ENCODE measurements at regions not wholly inside any gene's neighbourhood (a gene's known extent, or its start where the extent isn't known, plus 50 kb on each side); places are given as distances from the start of the nearest gene placed in this dataset.
A peak's percentile ranks its signal among the peaks of the same experiment; 100 is the strongest.

DNA sequence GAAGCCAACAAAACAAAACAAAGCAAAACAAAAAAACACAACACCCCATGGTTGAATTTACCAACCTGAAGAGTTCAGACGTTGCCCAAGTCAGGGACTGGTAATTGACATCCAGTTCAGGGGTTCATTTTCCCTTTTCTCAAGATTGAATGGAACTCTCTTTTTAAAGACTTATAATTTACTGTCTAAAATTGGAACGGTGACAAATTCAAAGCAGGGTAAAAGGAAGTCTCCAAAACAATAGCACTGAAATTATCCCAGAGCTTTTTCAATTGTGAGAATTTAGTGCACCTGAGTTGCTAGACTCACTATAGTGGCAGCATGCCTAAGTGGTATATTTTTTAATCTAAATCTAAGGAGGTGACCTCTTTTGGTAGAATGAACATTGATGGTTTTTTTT lies 90.9 kb upstream of the PREP start:
- no peak overlapping the region for H3K27ac Mint-ChIP-seq
- TF ChIP-seq JUNB (IDR thresholded peaks at IDR 0.05; ENCODE audit: unreplicated experiment), result no peak
- no peak for TF ChIP-seq EZH2phosphoT487 (IDR thresholded peaks at IDR 0.05; ENCODE audit: unreplicated experiment)
- TF ChIP-seq REST (IDR thresholded peaks at IDR 0.05; ENCODE audit: unreplicated experiment), result no peak
- TF ChIP-seq ETS1 (IDR thresholded peaks at IDR 0.05), result no peak
- TF ChIP-seq ZNF114 (CRISPR knock-in tag; IDR thresholded peaks at IDR 0.05), result no peak
- TF ChIP-seq ZNF331 (CRISPR knock-in tag; IDR thresholded peaks at IDR 0.05; ENCODE audit: low read depth), result no peak
- no peak overlapping the region for H3K4me3 Mint-ChIP-seq
- H3K4me1 Mint-ChIP-seq, result peaks cover 8% of the 10 kb centered on the region
- Histone ChIP-seq H4K20me1 (replicated peaks; ENCODE audit: insufficient read depth) (no peaks in the 10 kb centered on the region), H3F3A (replicated peaks; ENCODE audit: low read depth) (no peaks in the 10 kb centered on the region), H3K4me1 (ENCODE audit: insufficient read depth) (peaks cover 10% of the 10 kb centered on the region), H3K4me2 (no peak overlapping the region), H3K36me3 (ENCODE audit: insufficient read depth) (no peaks in the 10 kb centered on the region), H3K9me2 (ENCODE audit: insufficient read depth) (peaks cover 18% of the 10 kb centered on the region; the same call in 1 of the 2 replicates), H3K27me3 (ENCODE audit: insufficient read depth) (no peaks in the 10 kb centered on the region), H3K4me3 (no peak overlapping the region), H3K27ac (ENCODE audit: low read depth) (no peak overlapping the region), H2AFZ (peak overlapping the region; percentile 11; the same call in 1 of the 2 replicates), H3K79me2 (replicated peaks; ENCODE audit: insufficient read depth) (no peaks in the 10 kb centered on the region)
- H3K36me3 Mint-ChIP-seq (ENCODE audit: low read depth), result no peaks in the 10 kb centered on the region
- no peak for ATAC-seq
- no peak for DNase-seq (ENCODE audit: low spot score)
- H3K9me3 Mint-ChIP-seq, result no peaks in the 10 kb centered on the region
- peaks cover 2% of the 10 kb centered on the region for H3K27me3 Mint-ChIP-seq (ENCODE audit: insufficient read depth, low read depth, poor library complexity)

GRCh38 chr6:105492706-105493673 lies 90.1 kb upstream of the PREP start:
- H4K20me1 ChIP-seq (replicated peaks; ENCODE audit: insufficient read depth), result no peaks in the 10 kb centered on the region
- no peak for TF ChIP-seq POLR2AphosphoS5 (IDR thresholded peaks at IDR 0.05; ENCODE audit: low read depth)
- TF ChIP-seq EZH2 (IDR thresholded peaks at IDR 0.05; ENCODE audit: low read depth, unreplicated experiment), result no peak
- no peak for TF ChIP-seq ETS1 (IDR thresholded peaks at IDR 0.05)
- no peak for TF ChIP-seq STAT1 (IDR thresholded peaks at IDR 0.05; ENCODE audit: unreplicated experiment)
- no peak for TF ChIP-seq ZNF114 (CRISPR knock-in tag; IDR thresholded peaks at IDR 0.05)
- TF ChIP-seq NANOG (IDR thresholded peaks at IDR 0.05; ENCODE audit: borderline replicate concordance), result no peak
- H3K9me3 Mint-ChIP-seq, result no peaks in the 10 kb centered on the region
- ATAC-seq, result no peak
- peak overlapping the region; percentile 11; the same call in 1 of the 2 replicates for H2AFZ ChIP-seq
- H3K4me1 Mint-ChIP-seq, result peaks cover 15% of the 10 kb centered on the region
- no peak overlapping the region for H3K4me3 ChIP-seq
- H3K36me3 Mint-ChIP-seq (ENCODE audit: low read depth), result no peaks in the 10 kb centered on the region
- H3K27me3 Mint-ChIP-seq (ENCODE audit: insufficient read depth, low read depth, poor library complexity), result peaks cover 2% of the 10 kb centered on the region
- no peak overlapping the region for H3K4me2 ChIP-seq
- no peak overlapping the region for H3K4me3 Mint-ChIP-seq
- DNase-seq (ENCODE audit: low spot score), result no peak
- H3F3A ChIP-seq (replicated peaks; ENCODE audit: low read depth), result no peaks in the 10 kb centered on the region
- H3K36me3 ChIP-seq (ENCODE audit: insufficient read depth), result no peaks in the 10 kb centered on the region
- no peak overlapping the region for H3K27ac Mint-ChIP-seq
- no peaks in the 10 kb centered on the region for H3K27me3 ChIP-seq (ENCODE audit: insufficient read depth)
- peaks cover 16% of the 10 kb centered on the region for H3K4me1 ChIP-seq (ENCODE audit: insufficient read depth)
- H3K79me2 ChIP-seq (replicated peaks; ENCODE audit: insufficient read depth), result no peaks in the 10 kb centered on the region
- peaks cover 18% of the 10 kb centered on the region; the same call in 1 of the 2 replicates for H3K9me2 ChIP-seq (ENCODE audit: insufficient read depth)
- H3K27ac ChIP-seq (ENCODE audit: low read depth), result no peak overlapping the region
